Thyroid gland (tissue), 4 donors: ENCODE measurements at regions not wholly inside any gene's neighbourhood (a gene's known extent, or its start where the extent isn't known, plus 50 kb on each side); places are given as distances from the start of the nearest gene placed in this dataset.

Experiments used
- POLR2A ChIP-seq, 2 donors: fragments of 450-650 bp; IDR thresholded peaks; one replicate each; pipeline ENCODE4 v1.6.1; 2017; ENCODE audit warnings: antibody characterized with exemption in 2 of 2, mild to moderate bottlenecking in 2 of 2, moderate library complexity in 1 of 2
- TF ChIP-seq, protein P1 (sequence below), 6 experiments: fragments of 200-600 bp in 3 of 6; fragments of 450-650 bp in 3 of 6; sonication (generic) in 3 of 6; IDR thresholded peaks; one replicate each; pipeline ENCODE4 v1.5.1; 2016 to 2019; ENCODE audit warnings: antibody characterized with exemption in 6 of 6, mild to moderate bottlenecking in 2 of 6, inconsistent platforms in 1 of 6, moderate library complexity in 1 of 6

DNA sequence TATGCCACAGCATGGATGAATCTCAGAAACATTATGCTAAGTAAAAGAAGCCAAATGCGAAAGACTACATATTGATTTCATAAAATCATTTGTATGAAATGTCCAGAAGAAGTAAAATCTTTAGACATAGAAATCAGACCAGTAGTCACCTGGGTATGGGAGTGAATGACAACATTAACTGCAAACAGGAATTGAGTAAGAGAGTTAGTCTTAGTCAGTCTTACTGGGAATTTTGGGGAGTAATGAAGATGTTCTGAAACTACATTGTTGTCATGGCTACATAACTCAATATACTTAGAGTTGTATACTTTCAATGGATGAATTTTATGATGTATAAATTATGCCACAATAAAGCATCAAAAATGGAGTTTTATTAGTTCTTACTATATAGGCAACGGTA is 107.8 kb upstream of the CHORDC1 start:
- no peak for TF ChIP-seq POLR2A (IDR thresholded peaks at IDR 0.05)
- TF ChIP-seq, protein P1, sequence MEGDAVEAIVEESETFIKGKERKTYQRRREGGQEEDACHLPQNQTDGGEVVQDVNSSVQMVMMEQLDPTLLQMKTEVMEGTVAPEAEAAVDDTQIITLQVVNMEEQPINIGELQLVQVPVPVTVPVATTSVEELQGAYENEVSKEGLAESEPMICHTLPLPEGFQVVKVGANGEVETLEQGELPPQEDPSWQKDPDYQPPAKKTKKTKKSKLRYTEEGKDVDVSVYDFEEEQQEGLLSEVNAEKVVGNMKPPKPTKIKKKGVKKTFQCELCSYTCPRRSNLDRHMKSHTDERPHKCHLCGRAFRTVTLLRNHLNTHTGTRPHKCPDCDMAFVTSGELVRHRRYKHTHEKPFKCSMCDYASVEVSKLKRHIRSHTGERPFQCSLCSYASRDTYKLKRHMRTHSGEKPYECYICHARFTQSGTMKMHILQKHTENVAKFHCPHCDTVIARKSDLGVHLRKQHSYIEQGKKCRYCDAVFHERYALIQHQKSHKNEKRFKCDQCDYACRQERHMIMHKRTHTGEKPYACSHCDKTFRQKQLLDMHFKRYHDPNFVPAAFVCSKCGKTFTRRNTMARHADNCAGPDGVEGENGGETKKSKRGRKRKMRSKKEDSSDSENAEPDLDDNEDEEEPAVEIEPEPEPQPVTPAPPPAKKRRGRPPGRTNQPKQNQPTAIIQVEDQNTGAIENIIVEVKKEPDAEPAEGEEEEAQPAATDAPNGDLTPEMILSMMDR (IDR thresholded peaks at IDR 0.05), result no peak
